GM18517 (cell line): ENCODE measurements at regions not wholly inside any gene's neighbourhood (a gene's known extent, or its start where the extent isn't known, plus 50 kb on each side); places are given as distances from the start of the nearest gene placed in this dataset.
"Not testable (repeated sequence)": the region's sequence is repeated elsewhere in the genome, so short reads cannot be mapped to it uniquely, and the experiment has no call there.

ENCODE experiments used
- ATAC-seq: cut with Tn5 transposase; IDR thresholded peaks from one replicate; pipeline ENCODE4 v1.9.1; 2021; ENCODE audit warnings: mild to moderate bottlenecking, moderate library complexity; ENCODE audit not compliant: unreplicated experiment

DNA sequence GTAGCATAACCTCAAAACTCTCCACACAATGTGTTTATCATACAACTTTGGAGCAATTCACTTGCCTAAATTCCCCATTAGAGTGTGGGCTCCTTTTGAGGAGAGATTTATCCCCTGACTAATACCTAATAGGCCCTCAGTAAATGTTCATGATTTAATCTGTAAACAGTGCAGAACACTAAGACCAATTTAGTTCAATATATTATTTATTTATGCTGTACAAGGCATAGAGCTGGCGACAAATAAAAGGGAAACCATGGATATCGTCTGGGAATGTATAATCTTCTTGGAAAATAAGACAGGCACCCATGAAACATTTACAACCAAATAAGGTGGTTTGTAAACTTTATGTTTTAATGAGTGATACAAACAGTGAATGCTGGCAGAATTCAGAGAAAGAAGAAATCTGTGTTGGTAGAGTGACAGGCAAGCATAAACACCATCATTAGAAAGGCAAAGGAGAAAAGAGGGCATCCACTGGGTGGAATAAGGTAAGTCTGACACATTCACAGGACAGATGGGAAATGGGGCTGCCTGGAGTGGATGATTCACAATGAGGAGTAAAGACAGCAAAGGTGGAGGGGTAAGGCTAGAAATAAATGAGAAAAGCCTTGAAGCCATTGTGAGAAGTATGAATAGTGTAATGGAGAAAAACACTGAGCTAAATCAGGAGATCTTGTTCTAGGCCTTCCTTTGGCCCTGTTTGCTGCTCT lies 106.1 kb upstream of the MIR17HG start:
- ATAC-seq: no peak

DNA sequence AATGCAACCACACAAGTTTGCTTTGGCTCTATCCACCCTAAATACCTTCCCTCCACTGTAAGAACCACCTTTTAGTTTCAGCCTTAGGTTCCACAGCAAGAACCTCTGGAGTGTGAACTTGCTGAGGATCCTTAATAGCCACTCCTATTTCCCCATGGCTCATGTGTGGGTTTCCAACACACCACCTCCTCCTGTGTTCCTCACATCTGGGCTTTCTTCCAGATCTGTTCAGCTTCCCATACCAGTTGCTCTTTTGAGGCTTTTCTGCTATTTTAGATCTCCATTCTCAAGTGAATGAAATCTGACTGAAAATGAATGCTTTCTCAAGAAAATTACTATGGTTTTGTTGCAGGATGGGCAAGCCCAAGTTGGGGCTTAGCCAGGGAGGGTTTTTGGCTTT lies 104.8 kb upstream of the MIR17HG start:
- ATAC-seq: no peak

- no peak for ATAC-seq
These were observed 102.2 kb upstream of the MIR17HG start for GRCh38 chr13:91245288-91245687.

DNA sequence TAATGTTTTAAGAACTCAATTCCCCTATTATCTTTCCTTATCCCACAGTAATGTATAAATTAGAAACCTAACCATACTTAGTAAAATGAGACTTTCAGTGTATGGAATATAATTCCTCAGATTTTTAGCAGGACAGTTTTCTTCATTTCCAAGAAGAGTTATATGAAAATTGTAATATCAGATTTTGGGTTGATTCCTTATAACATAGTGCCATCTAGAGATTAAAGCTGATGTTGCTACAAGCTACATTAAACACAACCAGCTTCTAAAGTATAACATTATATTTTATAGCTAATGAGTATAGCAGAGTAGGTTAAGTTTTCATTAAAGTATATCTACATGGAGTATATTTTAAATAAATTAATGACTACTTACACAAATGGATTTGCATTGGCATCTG lies 99.7 kb upstream of the MIR17HG start:
- no peak for ATAC-seq

DNA sequence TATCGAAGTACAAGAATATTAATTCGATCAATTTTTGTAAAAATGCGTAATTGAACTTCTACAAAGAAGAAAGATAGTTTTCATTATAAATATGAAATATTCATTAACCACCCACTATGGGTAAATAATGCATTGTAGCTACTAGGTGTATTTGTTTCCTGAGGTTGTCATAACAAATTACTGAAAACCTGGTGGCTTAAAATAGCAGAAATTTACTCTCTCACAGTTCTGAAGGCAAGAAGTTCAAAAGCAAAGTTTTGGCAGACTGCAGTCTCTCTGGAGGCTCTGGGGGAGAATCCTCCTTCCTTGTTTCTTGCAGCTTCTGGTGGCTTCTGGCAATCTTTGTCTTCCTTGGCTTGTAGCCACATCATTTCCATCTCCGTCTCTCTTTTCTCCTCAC lies 99.2 kb upstream of the MIR17HG start:
- ATAC-seq: no peak

- ATAC-seq: no peak
These were observed 98.1 kb upstream of the MIR17HG start for GRCh38 chr13:91249370-91249769.

DNA sequence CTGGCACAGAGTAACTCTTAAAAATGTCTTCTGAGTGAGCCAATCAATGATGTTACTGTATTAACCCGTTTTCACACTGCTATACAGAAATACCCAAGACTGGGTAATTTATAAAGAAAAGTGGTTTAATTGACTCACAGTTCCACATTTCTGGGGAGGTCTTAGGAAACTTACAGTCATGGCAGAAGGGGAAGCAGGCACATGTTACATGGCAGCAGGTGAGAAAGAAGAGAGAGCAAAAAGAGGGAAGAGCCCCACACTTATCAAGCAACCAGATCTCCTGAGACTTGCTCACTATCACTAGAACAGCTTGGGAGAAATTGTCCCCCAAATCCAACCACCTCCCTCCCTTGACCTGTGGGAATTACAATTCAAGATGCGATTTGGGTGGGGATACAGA lies 97.6 kb upstream of the MIR17HG start:
- ATAC-seq: no peak

DNA sequence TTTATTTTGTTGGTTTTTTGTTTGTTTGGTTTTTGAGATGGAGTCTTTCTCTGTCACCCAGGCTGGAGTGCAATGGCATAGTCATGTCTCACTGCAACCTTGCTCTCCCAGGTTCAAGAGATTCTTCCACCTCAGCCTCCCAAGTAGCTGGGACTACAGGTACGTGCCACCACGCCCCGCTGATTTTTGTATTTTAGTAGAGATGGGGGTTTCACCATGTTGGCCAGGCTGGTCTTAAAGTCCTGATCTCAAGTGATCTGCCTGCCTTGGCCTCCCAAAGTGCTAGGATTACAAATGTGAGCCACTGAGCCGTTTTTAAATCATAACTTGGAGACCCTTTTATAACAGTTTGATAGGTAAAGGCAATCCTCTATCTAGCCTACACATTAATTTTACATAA lies 95.9 kb upstream of the MIR17HG start:
- not testable (repeated sequence) for ATAC-seq

DNA sequence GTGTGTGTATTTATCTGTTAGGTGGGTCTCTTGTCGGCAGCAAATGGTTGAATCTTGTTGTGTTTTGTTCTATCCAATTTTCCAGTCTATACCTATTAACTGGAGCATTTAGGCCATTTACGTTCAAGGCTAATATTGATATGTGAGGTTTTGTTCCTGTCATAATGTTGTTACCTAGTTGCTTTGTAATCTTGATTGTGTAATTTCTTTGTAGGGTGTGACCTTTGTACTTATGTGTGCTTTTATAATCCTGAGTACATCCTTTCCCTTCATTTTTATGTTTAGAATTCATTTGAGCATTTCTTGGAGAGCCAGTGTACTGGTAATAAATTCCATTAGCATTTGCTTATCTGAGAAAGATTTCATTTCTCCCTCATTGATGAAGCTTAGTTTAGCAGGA lies 83.0 kb upstream of the MIR17HG start:
- ATAC-seq: no peak

DNA sequence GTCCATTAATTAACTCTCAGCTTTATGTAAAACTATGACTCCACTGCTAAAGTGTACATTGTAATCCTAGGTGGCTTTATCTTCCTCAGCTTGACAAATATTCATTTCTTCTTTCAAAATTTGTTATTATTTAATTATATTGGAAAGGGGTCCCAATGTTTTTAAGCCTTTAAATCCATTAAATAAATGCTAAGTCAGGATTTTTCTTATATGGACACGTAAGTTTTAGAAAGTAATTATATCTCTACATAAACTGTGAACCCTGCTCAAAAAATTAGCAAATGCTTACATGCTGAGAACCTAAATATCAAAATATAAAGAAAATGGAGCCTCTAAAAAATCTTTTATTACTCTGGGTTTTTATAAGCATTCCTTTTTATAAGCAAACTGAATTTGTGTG lies 78.2 kb upstream of the MIR17HG start:
- ATAC-seq: no peak

GRCh38 chr13:91270031-91270430 lies 77.5 kb upstream of the MIR17HG start:
- no peak for ATAC-seq

GRCh38 chr13:91272235-91272777 lies 75.2 kb upstream of the MIR17HG start:
- no peak for ATAC-seq

DNA sequence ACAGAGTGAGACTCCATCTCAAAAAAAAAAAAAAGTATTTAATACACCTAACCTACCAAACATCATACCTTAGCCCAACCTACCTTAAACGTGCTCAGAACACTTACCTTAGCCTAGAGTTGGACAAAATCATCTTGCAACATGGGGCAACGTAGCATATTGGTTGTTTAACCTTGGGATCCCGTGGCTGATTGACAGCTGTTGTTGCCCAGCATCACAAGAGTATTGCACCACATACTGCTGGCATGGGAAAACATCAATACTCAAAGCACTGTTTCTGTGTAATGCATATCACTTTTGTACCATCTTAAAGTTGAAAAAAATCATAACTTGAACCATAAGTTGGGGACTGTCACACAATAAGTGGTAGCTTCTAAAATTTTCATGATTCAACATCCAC lies 73.8 kb upstream of the MIR17HG start:
- no peak for ATAC-seq

DNA sequence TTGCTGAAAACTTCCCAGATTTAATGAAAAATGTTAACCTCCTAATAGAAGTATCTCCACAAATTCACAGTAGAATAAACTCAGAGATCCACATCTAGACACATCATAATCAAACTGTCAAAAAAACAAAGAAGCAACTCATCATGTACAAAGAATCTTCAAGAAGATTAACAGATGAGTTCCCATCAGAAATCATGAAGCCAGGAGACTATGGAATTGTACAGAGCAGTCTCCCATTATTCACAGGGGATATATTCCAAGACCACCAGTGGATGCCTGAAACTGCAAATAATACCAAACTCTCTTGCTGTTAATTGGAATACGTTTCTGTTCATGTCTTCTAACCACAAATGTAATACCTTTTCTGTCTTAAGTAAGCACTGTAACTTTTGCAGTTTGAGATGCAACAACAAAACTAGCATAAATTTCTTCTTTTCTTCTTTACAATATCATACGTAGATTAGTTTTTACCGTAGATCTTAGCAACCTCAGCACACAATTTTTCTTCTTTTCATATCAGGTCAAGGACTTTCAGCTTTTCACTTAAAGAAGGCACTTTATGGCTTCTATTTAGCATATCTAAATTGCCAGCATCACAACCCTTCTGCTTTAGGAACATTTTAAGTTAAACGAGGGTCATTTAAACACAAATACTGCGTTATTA lies 70.3 kb upstream of the MIR17HG start:
- ATAC-seq: no peak

DNA sequence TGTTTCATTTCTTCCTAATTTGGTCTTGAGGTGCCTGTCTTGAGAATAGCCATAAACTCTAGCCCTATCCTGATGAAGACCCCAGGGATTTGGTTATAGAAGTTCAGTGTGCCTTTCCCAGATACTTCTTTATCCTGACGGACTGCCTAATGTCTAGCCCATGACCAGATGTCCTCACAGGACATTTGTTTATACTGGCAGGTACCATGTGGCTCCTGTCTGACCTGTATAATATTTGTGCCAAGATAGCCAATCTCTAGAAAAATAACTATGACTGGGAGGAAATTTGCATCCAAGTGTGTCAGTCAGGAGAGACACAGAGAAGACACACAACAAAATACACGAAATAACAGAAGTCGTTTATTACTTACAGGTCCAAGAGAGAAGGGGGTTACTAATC lies 69.2 kb upstream of the MIR17HG start:
- no peak for ATAC-seq

GRCh38 chr13:91278888-91279287 lies 68.6 kb upstream of the MIR17HG start:
- ATAC-seq: no peak

DNA sequence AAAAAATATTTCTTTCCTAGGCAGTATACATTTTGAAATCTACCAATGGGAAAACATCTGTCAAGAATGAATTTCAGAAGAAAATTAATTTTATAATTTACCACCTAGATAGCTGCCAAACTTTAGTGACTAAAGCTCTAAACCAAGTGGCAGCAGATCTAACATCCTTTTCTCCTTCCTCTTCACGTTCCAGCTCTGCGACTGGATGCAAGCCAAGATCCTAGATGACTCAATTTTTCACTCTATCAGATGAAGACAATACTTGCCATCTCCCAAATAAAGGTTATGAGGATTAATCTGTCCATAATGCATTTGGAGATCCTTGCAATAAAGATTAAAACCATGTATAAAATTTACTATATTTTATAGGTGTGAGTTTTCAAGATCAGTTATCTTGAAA lies 66.7 kb upstream of the MIR17HG start:
- no peak for ATAC-seq

DNA sequence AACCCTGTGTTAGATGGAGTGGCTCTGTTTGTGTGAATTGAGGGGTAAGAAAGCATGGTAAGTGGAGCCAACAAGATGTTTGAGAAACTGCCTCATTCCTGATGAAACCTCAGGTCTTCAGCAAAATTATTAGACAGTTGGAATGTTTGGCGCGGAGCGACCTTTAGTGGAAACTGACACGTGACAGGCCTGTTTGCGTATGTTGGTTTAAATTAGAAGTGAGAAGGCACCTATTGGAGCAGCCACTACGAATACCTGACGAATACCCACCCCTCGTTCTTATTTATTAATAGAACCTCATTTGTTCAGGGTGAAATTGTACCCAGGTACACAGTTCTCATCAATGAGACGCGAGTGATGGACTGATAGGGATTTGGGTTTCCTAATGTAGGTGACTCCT lies 63.2 kb upstream of the MIR17HG start:
- no peak for ATAC-seq

- no peak for ATAC-seq
These were observed 61.2 kb upstream of the MIR17HG start for GRCh38 chr13:91286317-91286716.

GRCh38 chr13:91291078-91291477 lies 56.4 kb upstream of the MIR17HG start:
- no peak for ATAC-seq

GRCh38 chr13:91292630-91293221 lies 54.8 kb upstream of the MIR17HG start:
- no peak for ATAC-seq
